ENCODE measurements at regions not wholly inside any gene's neighbourhood (a gene's known extent, or its start where the extent isn't known, plus 50 kb on each side); places are given as distances from the start of the nearest gene placed in this dataset.

GRCh38 chrX:69290292-69290691, 125.0 kb upstream of the PJA1 start:
- Histone ChIP-seq H3K27me3 (ENCODE audit: insufficient read depth, low read length) (no peaks in the 10 kb centered on the region), H3K27ac (ENCODE audit: low read depth, low read length) (no peak overlapping the region), H3K4me3 (replicated peaks in 1 of 2; ENCODE audit: low read depth in 1 of 2, low read length in 2 of 2) (no peak overlapping the region), H3K79me2 (ENCODE audit: insufficient read depth, low read length) (no peaks in the 10 kb centered on the region), H3K4me1 (ENCODE audit: control insufficient read depth in 1 of 2, insufficient read depth in 2 of 2, low read length in 2 of 2) (no peaks in the 10 kb centered on the region; a peak in 1 of 4 replicates), H3K9me2 (ENCODE audit: insufficient read depth) (no peaks in the 10 kb centered on the region), H3K36me3 (ENCODE audit: control insufficient read depth in 1 of 2, insufficient read depth in 2 of 2, low read length in 2 of 2) (no peaks in the 10 kb centered on the region), H3K9ac (ENCODE audit: low read length) (no peak overlapping the region), H4K20me1 (ENCODE audit: insufficient read depth) (no peaks in the 10 kb centered on the region), H3K9me3 (ENCODE audit: control insufficient read depth in 1 of 2, insufficient read depth in 1 of 2, low read depth in 1 of 2, low read length in 2 of 2) (no peaks in the 10 kb centered on the region), H2AFZ (ENCODE audit: low read depth, low read length, poor library complexity, severe bottlenecking) (no peak overlapping the region), H3K4me2 (ENCODE audit: low read length) (no peak overlapping the region)
- RAD21 ChIA-PET (ENCODE audit: low non-redundant PET in 1 of 2, low total read pairs in 2 of 2, uncharacterized antibody in 2 of 2, unreplicated experiment in 2 of 2) = no interaction called here
- DNase-seq (ENCODE audit: low read depth, low spot score) = no peak
- TF ChIP-seq JUND (IDR thresholded peaks at IDR 0.05) = no peak
- CTCF ChIA-PET = no interaction called here
- ATAC-seq = no peak
- POLR2A ChIA-PET = interaction anchor here (1.1 kb wide), 1 partner anchor 462 kb away, joined by 3 read pairs; the partner anchor contains the start of gene EFNB1
- intact Hi-C loops (cut with micrococcal nuclease) = no loop called here
- no TSS peak for BruUV-seq (replicated peaks)

- H3K9ac ChIP-seq (ENCODE audit: low read length) = no peak overlapping the region
- no peaks in the 10 kb centered on the region for H3K36me3 ChIP-seq (ENCODE audit: control insufficient read depth in 1 of 2, insufficient read depth in 2 of 2, low read length in 2 of 2)
- no peaks in the 10 kb centered on the region for H3K27me3 ChIP-seq (ENCODE audit: insufficient read depth, low read length)
- no peaks in the 10 kb centered on the region for H4K20me1 ChIP-seq (ENCODE audit: insufficient read depth)
- no peak overlapping the region for H3K4me3 ChIP-seq (replicated peaks in 1 of 2; ENCODE audit: low read depth in 1 of 2, low read length in 2 of 2)
- no peaks in the 10 kb centered on the region for H3K9me3 ChIP-seq (ENCODE audit: control insufficient read depth in 1 of 2, insufficient read depth in 1 of 2, low read depth in 1 of 2, low read length in 2 of 2)
- RAD21 ChIA-PET (ENCODE audit: low non-redundant PET in 1 of 2, low total read pairs in 2 of 2, uncharacterized antibody in 2 of 2, unreplicated experiment in 2 of 2) = no interaction called here
- H2AFZ ChIP-seq (ENCODE audit: low read depth, low read length, poor library complexity, severe bottlenecking) = no peak overlapping the region
- ATAC-seq (no peak), DNase-seq (ENCODE audit: low read depth, low spot score) (no peak)
- H3K79me2 ChIP-seq (ENCODE audit: insufficient read depth, low read length) = no peaks in the 10 kb centered on the region
- no peak for TF ChIP-seq EZH2phosphoT487 (IDR thresholded peaks at IDR 0.05; ENCODE audit: borderline replicate concordance)
- no peak for TF ChIP-seq JUND (IDR thresholded peaks at IDR 0.05)
- no peak for TF ChIP-seq ZBTB33 (IDR thresholded peaks at IDR 0.05; ENCODE audit: extremely low read depth, insufficient replicate concordance, low read length)
- TF ChIP-seq CEBPB (IDR thresholded peaks at IDR 0.05; ENCODE audit: low read depth) = no peak
- TF ChIP-seq SIN3A (IDR thresholded peaks at IDR 0.05; ENCODE audit: low read depth) = no peak
- no peak for TF ChIP-seq SRF (IDR thresholded peaks at IDR 0.05; ENCODE audit: low read depth)
- TF ChIP-seq POLR2AphosphoS5 (IDR thresholded peaks at IDR 0.05; ENCODE audit: low read depth, low read length) = no peak
- TF ChIP-seq YY1 (IDR thresholded peaks at IDR 0.05; ENCODE audit: extremely low read depth, insufficient replicate concordance, low read depth, low read length) = no peak
- TF ChIP-seq RAD21 (IDR thresholded peaks at IDR 0.05; ENCODE audit: low read depth) = no peak
- TF ChIP-seq CTCF (IDR thresholded peaks at IDR 0.05 in 2 of 3, conservative IDR thresholded peaks at IDR 0.05 in 1 of 3; ENCODE audit: borderline replicate concordance in 1 of 3, insufficient read depth in 1 of 3, low read depth in 2 of 3, low read length in 2 of 3) = no peak
- no peak for TF ChIP-seq MAX (IDR thresholded peaks at IDR 0.05)
- no peak for TF ChIP-seq REST (IDR thresholded peaks at IDR 0.05; ENCODE audit: low read depth)
- no peak overlapping the region for H3K4me2 ChIP-seq (ENCODE audit: low read length)
- POLR2A ChIA-PET = no interaction called here
- no peaks in the 10 kb centered on the region; a peak in 1 of 4 replicates for H3K4me1 ChIP-seq (ENCODE audit: control insufficient read depth in 1 of 2, insufficient read depth in 2 of 2, low read length in 2 of 2)
- H3K9me2 ChIP-seq (ENCODE audit: insufficient read depth) = no peaks in the 10 kb centered on the region
- CTCF ChIA-PET = interaction anchor here (1.7 kb wide), 1 partner anchor 462 kb away, joined by 8 read pairs; the partner anchor contains the start of gene EFNB1
- intact Hi-C loops (cut with micrococcal nuclease) = no loop called here
- no TSS peak for BruUV-seq (replicated peaks)
- no peak overlapping the region for H3K27ac ChIP-seq (ENCODE audit: low read depth, low read length)
Measured at GRCh38 chrX:69289793-69290123, 124.5 kb upstream of the PJA1 start.
